WTC11 (cell line): ENCODE measurements at regions not wholly inside any gene's neighbourhood (a gene's known extent, or its start where the extent isn't known, plus 50 kb on each side); places are given as distances from the start of the nearest gene placed in this dataset.

Source experiments
- CBFB ChIP-seq: sonication (generic); formaldehyde crosslinking; IDR thresholded peaks from 2 replicates; pipeline ENCODE4 v1.8.1; 2022; ENCODE audit warnings: mild to moderate bottlenecking, low read depth, missing genetic modification reagents
- CREB1 ChIP-seq: sonication (generic); formaldehyde crosslinking; IDR thresholded peaks from 2 replicates; pipeline ENCODE4 v1.8.0; 2023; ENCODE audit warnings: mild to moderate bottlenecking, missing genetic modification reagents
- ETV6 ChIP-seq: sonication (generic); formaldehyde crosslinking; IDR thresholded peaks from 2 replicates; pipeline ENCODE4 v1.8.1; 2022; ENCODE audit warnings: mild to moderate bottlenecking, missing genetic modification reagents
- FOXK1 ChIP-seq: sonication (generic); formaldehyde crosslinking; IDR thresholded peaks from 2 replicates; pipeline ENCODE4 v1.8.0; 2022; ENCODE audit warnings: mild to moderate bottlenecking, moderate library complexity, missing genetic modification reagents
- GRHL2 ChIP-seq: fragments of 250-450 bp; sonication (Bioruptor Pico); IDR thresholded peaks from 2 replicates; pipeline ENCODE4 v1.8.0; 2022; ENCODE audit warnings: mild to moderate bottlenecking, moderate library complexity; ENCODE audit not compliant: insufficient replicate concordance, severe bottlenecking
- KAT7 ChIP-seq: sonication (generic); formaldehyde crosslinking; IDR thresholded peaks from 2 replicates; pipeline ENCODE4 v1.8.1; 2023; ENCODE audit warnings: missing genetic modification reagents, mild to moderate bottlenecking, borderline replicate concordance
- NFYB ChIP-seq: sonication (generic); formaldehyde crosslinking; conservative IDR thresholded peaks from 2 replicates; pipeline ENCODE4 v1.8.0; 2022; ENCODE audit warnings: low read depth, missing genetic modification reagents
- RELA ChIP-seq: sonication (generic); formaldehyde crosslinking; IDR thresholded peaks from 2 replicates; pipeline ENCODE4 v1.8.1; 2022; ENCODE audit warnings: missing genetic modification reagents, mild to moderate bottlenecking, borderline replicate concordance
- TEAD4 ChIP-seq: sonication (generic); formaldehyde crosslinking; IDR thresholded peaks from 2 replicates; pipeline ENCODE4 v1.8.0; 2022; ENCODE audit warnings: mild to moderate bottlenecking, missing genetic modification reagents
- ZNF263 ChIP-seq: sonication (generic); formaldehyde crosslinking; IDR thresholded peaks from 2 replicates; pipeline ENCODE4 v1.8.1; 2022; ENCODE audit warnings: low read depth, mild to moderate bottlenecking, moderate library complexity, missing genetic modification reagents
- TF ChIP-seq, protein P1 (sequence below): fragments of 200-600 bp; IDR thresholded peaks from 2 replicates; pipeline ENCODE4 v1.8.0; 2022; ENCODE audit warnings: antibody characterized with exemption
- TF ChIP-seq, protein P2 (sequence below): sonication (generic); formaldehyde crosslinking; conservative IDR thresholded peaks from 2 replicates; pipeline ENCODE4 v1.8.1; 2022; ENCODE audit warnings: mild to moderate bottlenecking, missing genetic modification reagents
- TF ChIP-seq, protein P3 (sequence below): sonication (generic); formaldehyde crosslinking; IDR thresholded peaks from 2 replicates; pipeline ENCODE4 v1.8.1; 2023; ENCODE audit warnings: mild to moderate bottlenecking, missing genetic modification reagents, moderate library complexity
- TF ChIP-seq, protein P4 (sequence below): sonication (generic); formaldehyde crosslinking; IDR thresholded peaks from 2 replicates; pipeline ENCODE4 v1.8.1; 2023; ENCODE audit warnings: mild to moderate bottlenecking, moderate library complexity, missing genetic modification reagents

DNA sequence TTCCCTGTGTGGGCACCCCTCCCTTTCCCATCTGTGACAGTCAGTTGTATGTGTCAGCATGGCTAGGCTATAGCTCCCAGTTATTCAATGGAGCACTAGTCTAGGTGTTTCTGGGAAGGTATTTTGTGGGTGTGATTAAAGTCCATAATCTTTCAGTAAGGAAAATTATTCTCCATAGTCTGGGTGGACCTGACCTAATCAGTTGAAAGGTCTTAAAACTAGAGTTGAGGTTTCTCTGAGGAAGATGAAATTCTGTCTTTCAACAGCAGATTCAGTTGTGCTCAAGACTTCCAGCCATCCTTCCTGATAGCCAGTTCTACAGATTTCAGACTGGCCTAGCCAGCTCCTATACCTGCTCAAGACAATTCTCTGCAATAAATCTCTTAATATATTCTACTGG, 284.6 kb upstream of the PROK2 start:
- TF ChIP-seq TEAD4 (CRISPR knock-in tag) (no peak), ZNF263 (CRISPR knock-in tag) (no peak), RELA (CRISPR knock-in tag) (no peak), FOXK1 (CRISPR knock-in tag) (no peak), CBFB (CRISPR knock-in tag) (no peak), GRHL2 (CRISPR knock-in tag) (no peak), ETV6 (CRISPR knock-in tag) (no peak), CREB1 (CRISPR knock-in tag) (no peak), KAT7 (CRISPR knock-in tag) (no peak), NFYB (CRISPR knock-in tag) (no peak)
- TF ChIP-seq, protein P1, sequence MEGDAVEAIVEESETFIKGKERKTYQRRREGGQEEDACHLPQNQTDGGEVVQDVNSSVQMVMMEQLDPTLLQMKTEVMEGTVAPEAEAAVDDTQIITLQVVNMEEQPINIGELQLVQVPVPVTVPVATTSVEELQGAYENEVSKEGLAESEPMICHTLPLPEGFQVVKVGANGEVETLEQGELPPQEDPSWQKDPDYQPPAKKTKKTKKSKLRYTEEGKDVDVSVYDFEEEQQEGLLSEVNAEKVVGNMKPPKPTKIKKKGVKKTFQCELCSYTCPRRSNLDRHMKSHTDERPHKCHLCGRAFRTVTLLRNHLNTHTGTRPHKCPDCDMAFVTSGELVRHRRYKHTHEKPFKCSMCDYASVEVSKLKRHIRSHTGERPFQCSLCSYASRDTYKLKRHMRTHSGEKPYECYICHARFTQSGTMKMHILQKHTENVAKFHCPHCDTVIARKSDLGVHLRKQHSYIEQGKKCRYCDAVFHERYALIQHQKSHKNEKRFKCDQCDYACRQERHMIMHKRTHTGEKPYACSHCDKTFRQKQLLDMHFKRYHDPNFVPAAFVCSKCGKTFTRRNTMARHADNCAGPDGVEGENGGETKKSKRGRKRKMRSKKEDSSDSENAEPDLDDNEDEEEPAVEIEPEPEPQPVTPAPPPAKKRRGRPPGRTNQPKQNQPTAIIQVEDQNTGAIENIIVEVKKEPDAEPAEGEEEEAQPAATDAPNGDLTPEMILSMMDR = no peak
- TF ChIP-seq, protein P2, sequence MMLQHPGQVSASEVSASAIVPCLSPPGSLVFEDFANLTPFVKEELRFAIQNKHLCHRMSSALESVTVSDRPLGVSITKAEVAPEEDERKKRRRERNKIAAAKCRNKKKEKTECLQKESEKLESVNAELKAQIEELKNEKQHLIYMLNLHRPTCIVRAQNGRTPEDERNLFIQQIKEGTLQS (CRISPR knock-in tag) = no peak
- TF ChIP-seq, protein P3, sequence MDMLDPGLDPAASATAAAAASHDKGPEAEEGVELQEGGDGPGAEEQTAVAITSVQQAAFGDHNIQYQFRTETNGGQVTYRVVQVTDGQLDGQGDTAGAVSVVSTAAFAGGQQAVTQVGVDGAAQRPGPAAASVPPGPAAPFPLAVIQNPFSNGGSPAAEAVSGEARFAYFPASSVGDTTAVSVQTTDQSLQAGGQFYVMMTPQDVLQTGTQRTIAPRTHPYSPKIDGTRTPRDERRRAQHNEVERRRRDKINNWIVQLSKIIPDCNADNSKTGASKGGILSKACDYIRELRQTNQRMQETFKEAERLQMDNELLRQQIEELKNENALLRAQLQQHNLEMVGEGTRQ (CRISPR knock-in tag) = no peak
- TF ChIP-seq, protein P4, sequence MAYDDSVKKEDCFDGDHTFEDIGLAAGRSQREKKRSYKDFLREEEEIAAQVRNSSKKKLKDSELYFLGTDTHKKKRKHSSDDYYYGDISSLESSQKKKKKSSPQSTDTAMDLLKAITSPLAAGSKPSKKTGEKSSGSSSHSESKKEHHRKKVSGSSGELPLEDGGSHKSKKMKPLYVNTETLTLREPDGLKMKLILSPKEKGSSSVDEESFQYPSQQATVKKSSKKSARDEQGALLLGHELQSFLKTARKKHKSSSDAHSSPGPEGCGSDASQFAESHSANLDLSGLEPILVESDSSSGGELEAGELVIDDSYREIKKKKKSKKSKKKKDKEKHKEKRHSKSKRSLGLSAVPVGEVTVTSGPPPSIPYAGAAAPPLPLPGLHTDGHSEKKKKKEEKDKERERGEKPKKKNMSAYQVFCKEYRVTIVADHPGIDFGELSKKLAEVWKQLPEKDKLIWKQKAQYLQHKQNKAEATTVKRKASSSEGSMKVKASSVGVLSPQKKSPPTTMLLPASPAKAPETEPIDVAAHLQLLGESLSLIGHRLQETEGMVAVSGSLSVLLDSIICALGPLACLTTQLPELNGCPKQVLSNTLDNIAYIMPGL (CRISPR knock-in tag) = no peak
